Breast epithelium (tissue), 4 donors: ENCODE measurements at regions not wholly inside any gene's neighbourhood (a gene's known extent, or its start where the extent isn't known, plus 50 kb on each side); places are given as distances from the start of the nearest gene placed in this dataset.
A peak's percentile ranks its signal among the peaks of the same experiment; 100 is the strongest.
"Not testable (repeated sequence)": the region's sequence is repeated elsewhere in the genome, so short reads cannot be mapped to it uniquely, and the experiment has no call there.

Experiments
- DNase-seq, 2 donors: peaks; one replicate each; pipeline ENCODE4 v3.0.0-alpha.2; 2019; ENCODE audit warnings: low spot score in 2 of 2
- H3K27ac ChIP-seq, 2 donors: fragments of 200-600 bp; sonication (generic) in 1 of 2; one replicate each; pipeline ENCODE4 v1.5.1; 2016 to 2019; ENCODE audit warnings: mild to moderate bottlenecking in 1 of 2
- H3K27me3 ChIP-seq, 2 donors: fragments of 200-600 bp; sonication (generic) in 1 of 2; one replicate each; pipeline versions ENCODE4 v1.5.1 to v1.6.0; 2017 to 2019; ENCODE audit warnings: control low read depth in 1 of 2, mild to moderate bottlenecking in 1 of 2
- H3K36me3 ChIP-seq: fragments of 200-600 bp; one replicate; pipeline ENCODE4 v1.5.1; 2019
- H3K4me1 ChIP-seq, 2 donors: fragments of 200-600 bp; sonication (generic); one replicate each; pipeline ENCODE4 v1.5.1; 2016 to 2019; ENCODE audit warnings: control low read depth in 1 of 2
- H3K4me3 ChIP-seq, 3 donors: fragments of 200-600 bp; sonication (generic); 1 replicate in 2 of 3; 2 replicates in 1 of 3; pipeline ENCODE4 v1.5.1; 2016 to 2019; ENCODE audit warnings: mild to moderate bottlenecking in 3 of 3, moderate library complexity in 2 of 3
- H3K9me3 ChIP-seq, 2 donors: fragments of 200-600 bp; sonication (generic) in 1 of 2; one replicate each; pipeline ENCODE4 v1.5.1; 2016 to 2019; ENCODE audit warnings: control low read depth in 1 of 2
- CTCF ChIP-seq, 3 donors: fragments of 450-650 bp; IDR thresholded peaks; one replicate each; pipeline ENCODE4 v1.5.1; 2016 to 2017; ENCODE audit warnings: antibody characterized with exemption in 3 of 3, mild to moderate bottlenecking in 3 of 3, moderate library complexity in 3 of 3
- POLR2A ChIP-seq: fragments of 450-650 bp; IDR thresholded peaks from one replicate; pipeline ENCODE4 v1.6.1; 2016; ENCODE audit warnings: antibody characterized with exemption, mild to moderate bottlenecking, moderate library complexity
- POLR2AphosphoS5 ChIP-seq, 3 donors: sonication (generic); formaldehyde crosslinking; IDR thresholded peaks; one replicate each; pipeline ENCODE4 v1.6.1; 2017; ENCODE audit warnings: antibody characterized with exemption in 3 of 3
- intact Hi-C: fragments of 100-400 bp; cut with DNase I; formaldehyde crosslinking; loops from one replicate; pipeline ENCODE4 v1.15.1; 2023; ENCODE audit warnings: low total_unique reads

DNA sequence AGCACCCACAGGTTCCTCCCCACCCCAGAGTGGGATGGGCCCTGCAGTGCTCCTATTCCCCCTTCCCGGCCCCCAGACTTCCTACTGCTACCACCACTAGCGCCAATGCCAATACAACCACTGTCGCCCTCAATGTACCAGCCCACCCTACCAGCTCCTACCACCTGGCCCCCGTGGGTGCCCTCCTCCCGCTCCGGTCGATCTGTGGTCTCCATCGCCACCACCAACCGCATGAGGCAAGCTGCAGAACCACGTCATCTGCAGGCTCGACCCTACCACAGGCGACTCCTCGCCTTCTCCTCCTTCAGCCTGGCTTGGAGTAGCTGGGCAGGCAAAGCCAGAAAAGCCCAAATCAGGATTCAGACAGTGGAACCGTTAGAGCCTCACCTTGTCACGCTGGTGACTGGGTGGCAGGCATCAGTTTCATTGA is 179.3 kb downstream of the POTEB3 start:
- DNase-seq, result peak in 1 of 2 donors; percentile 50

DNA sequence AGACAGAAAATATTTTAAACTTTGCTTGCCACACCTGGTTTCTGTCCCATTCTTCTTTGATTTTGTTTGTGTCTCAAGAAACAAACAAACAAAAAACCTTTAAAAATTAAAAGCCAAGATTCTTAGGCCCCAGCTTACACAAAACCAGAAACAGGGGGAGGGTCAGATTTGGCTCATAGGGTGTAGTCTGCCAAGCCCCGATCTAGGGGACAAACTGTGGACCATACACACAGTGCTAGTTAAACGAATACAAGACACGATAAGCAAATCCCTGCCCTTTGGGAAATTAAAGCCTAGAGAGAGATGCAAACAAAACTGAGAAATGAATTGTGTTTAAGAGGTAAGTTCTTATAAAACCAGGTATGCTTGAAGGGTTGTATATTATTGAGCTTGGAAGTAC is 181.7 kb downstream of the POTEB3 start:
- intact Hi-C loops, H3K9me3 ChIP-seq, DNase-seq, H3K36me3 ChIP-seq, H3K27me3 ChIP-seq, H3K4me1 ChIP-seq, H3K27ac ChIP-seq, H3K4me3 ChIP-seq: not testable (repeated sequence)

More for the DNA sequence above, 179.3 kb downstream of the POTEB3 start:
- H3K4me3 ChIP-seq, result no peak overlapping the region
- TF ChIP-seq POLR2A (no peak), CTCF (IDR thresholded peaks at IDR 0.05) (no peak), POLR2AphosphoS5 (IDR thresholded peaks at IDR 0.05) (no peak)
- no peaks in the 10 kb centered on the region for H3K36me3 ChIP-seq
- H3K4me1 ChIP-seq, result no peaks in the 10 kb centered on the region
- H3K27me3 ChIP-seq, result no peaks in the 10 kb centered on the region
- H3K27ac ChIP-seq, result no peak overlapping the region
- peaks cover 0 to 7% of the 10 kb centered on the region in 2 donors for H3K9me3 ChIP-seq
- intact Hi-C loops, result no loop called here

- H3K27ac ChIP-seq, DNase-seq, H3K4me1 ChIP-seq, H3K27me3 ChIP-seq, H3K4me3 ChIP-seq, intact Hi-C loops, H3K36me3 ChIP-seq, H3K9me3 ChIP-seq: not testable (repeated sequence)
These were observed 190.7 kb downstream of the POTEB3 start for GRCh38 chr15:21249508-21250019.
